Panc1 (cell line): ENCODE measurements at regions not wholly inside any gene's neighbourhood (a gene's known extent, or its start where the extent isn't known, plus 50 kb on each side); places are given as distances from the start of the nearest gene placed in this dataset.

Source experiments
- POLR2AphosphoS5 ChIP-seq: IDR thresholded peaks from 2 replicates; pipeline ENCODE4 v1.6.1; 2012; ENCODE audit warnings: mild to moderate bottlenecking, low read depth, low read length, moderate library complexity
- TCF7L2 ChIP-seq: IDR thresholded peaks from 2 replicates; pipeline ENCODE4 v1.6.1; 2011; ENCODE audit warnings: mild to moderate bottlenecking, low read depth, low read length, inconsistent platforms
- TF ChIP-seq, protein P1 (sequence below): fragments of 450-650 bp; IDR thresholded peaks from 2 replicates; pipeline ENCODE4 v1.5.1; 2017; ENCODE audit warnings: mild to moderate bottlenecking

DNA sequence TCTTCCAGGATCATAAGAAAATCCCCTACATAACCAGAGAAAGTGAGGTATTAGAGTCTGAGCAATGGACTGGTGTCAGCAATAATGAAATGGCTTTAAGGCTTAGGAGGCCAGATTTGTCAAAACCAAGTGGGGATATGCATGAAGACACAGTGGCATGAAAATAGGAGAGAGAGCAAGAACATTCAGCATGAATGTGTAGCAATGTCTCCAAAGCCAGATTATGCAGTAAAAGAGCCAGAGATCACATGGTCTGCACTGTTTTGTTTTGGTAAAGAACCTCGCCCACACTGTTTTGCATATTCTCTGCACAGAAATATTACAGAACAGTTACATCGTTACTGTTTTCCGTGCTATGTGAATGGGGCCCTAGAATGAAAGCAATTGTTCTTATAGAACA, 589.4 kb downstream of the PLPP3 start:
- TF ChIP-seq TCF7L2 (no peak), POLR2AphosphoS5 (no peak)
- TF ChIP-seq, protein P1, sequence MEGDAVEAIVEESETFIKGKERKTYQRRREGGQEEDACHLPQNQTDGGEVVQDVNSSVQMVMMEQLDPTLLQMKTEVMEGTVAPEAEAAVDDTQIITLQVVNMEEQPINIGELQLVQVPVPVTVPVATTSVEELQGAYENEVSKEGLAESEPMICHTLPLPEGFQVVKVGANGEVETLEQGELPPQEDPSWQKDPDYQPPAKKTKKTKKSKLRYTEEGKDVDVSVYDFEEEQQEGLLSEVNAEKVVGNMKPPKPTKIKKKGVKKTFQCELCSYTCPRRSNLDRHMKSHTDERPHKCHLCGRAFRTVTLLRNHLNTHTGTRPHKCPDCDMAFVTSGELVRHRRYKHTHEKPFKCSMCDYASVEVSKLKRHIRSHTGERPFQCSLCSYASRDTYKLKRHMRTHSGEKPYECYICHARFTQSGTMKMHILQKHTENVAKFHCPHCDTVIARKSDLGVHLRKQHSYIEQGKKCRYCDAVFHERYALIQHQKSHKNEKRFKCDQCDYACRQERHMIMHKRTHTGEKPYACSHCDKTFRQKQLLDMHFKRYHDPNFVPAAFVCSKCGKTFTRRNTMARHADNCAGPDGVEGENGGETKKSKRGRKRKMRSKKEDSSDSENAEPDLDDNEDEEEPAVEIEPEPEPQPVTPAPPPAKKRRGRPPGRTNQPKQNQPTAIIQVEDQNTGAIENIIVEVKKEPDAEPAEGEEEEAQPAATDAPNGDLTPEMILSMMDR = no peak
